PC-9 (cell line): ENCODE measurements at regions not wholly inside any gene's neighbourhood (a gene's known extent, or its start where the extent isn't known, plus 50 kb on each side); places are given as distances from the start of the nearest gene placed in this dataset.

ENCODE experiments used
- BruUV-seq: library from RNA; stranded (reverse); fragments of 400-500 nt; replicated peaks from 2 replicates; lab custom pipeline; 2021; lab: Mats Ljungman, UMichigan
- CTCF ChIA-PET: fragments of 300-600 bp; sonication (Branson Sonifier 250); formaldehyde crosslinking; loops from one replicate; lab custom pipeline; 2022; ENCODE audit warnings: antibody characterized with exemption; lab: Charles Lee
- POLR2A ChIA-PET: fragments of 300-600 bp; sonication (Branson Sonifier 250); formaldehyde crosslinking; loops from one replicate; lab custom pipeline; 2022; ENCODE audit warnings: antibody characterized with exemption; ENCODE audit not compliant: unreplicated experiment; lab: Charles Lee
- DNase-seq, 2 experiments: peaks; one replicate each; pipeline versions ENCODE4 v3.0.0 to v3.0.0-alpha.2; 2015 to 2022; ENCODE audit warnings: mixed read lengths in 1 of 2
- H2AFZ ChIP-seq: fragments of 200-600 bp; sonication (generic); 2 replicates; pipeline ENCODE4 v1.8.1; 2017; ENCODE audit warnings: antibody characterized with exemption
- H3F3A ChIP-seq: fragments of 200-600 bp; sonication (generic); 2 replicates; pipeline ENCODE4 v1.8.1; 2017; ENCODE audit warnings: antibody characterized with exemption, mild to moderate bottlenecking, low read depth; ENCODE audit not compliant: insufficient read depth
- H3K27ac ChIP-seq: fragments of 200-600 bp; sonication (generic); 2 replicates; pipeline ENCODE4 v1.6.1; 2016; ENCODE audit warnings: mixed run types
- H3K27me3 ChIP-seq: fragments of 200-600 bp; sonication (generic); 2 replicates; pipeline ENCODE4 v1.6.1; 2016; ENCODE audit warnings: low read depth, mixed run types; ENCODE audit not compliant: insufficient read depth
- H3K36me3 ChIP-seq: fragments of 200-600 bp; sonication (generic); 2 replicates; pipeline ENCODE4 v1.6.1; 2016; ENCODE audit warnings: low read depth, mixed run types
- H3K4me1 ChIP-seq: fragments of 200-600 bp; sonication (generic); replicated peaks from 2 replicates; pipeline ENCODE4 v1.6.1; 2016; ENCODE audit warnings: mixed run types; ENCODE audit not compliant: insufficient read depth
- H3K4me2 ChIP-seq: fragments of 200-600 bp; sonication (generic); 2 replicates; pipeline ENCODE4 v1.6.1; 2017; ENCODE audit warnings: mixed run types
- H3K4me3 ChIP-seq: fragments of 200-600 bp; sonication (generic); 2 replicates; pipeline ENCODE4 v1.6.1; 2016; ENCODE audit warnings: mixed run types
- H3K79me2 ChIP-seq: fragments of 200-600 bp; sonication (generic); 2 replicates; pipeline ENCODE4 v1.6.1; 2017; ENCODE audit warnings: low read depth, mixed run types
- H3K9me2 ChIP-seq: fragments of 200-600 bp; sonication (generic); 2 replicates; pipeline ENCODE4 v1.8.1; 2017; ENCODE audit warnings: mild to moderate bottlenecking; ENCODE audit not compliant: insufficient read depth
- H3K9me3 ChIP-seq: fragments of 200-600 bp; sonication (generic); 2 replicates; pipeline ENCODE4 v1.8.1; 2016; ENCODE audit warnings: low read depth; ENCODE audit not compliant: insufficient read depth
- H4K20me1 ChIP-seq: fragments of 200-600 bp; sonication (generic); 2 replicates; pipeline ENCODE4 v1.8.1; 2017; ENCODE audit not compliant: insufficient read depth
- CTCF ChIP-seq: fragments of 200-600 bp; sonication (generic); conservative IDR thresholded peaks from 2 replicates; pipeline ENCODE4 v1.6.1; 2017; ENCODE audit warnings: mixed run types, antibody characterized with exemption, mild to moderate bottlenecking, moderate library complexity
- EZH2 ChIP-seq: fragments of 200-600 bp; sonication (generic); IDR thresholded peaks from 2 replicates; pipeline ENCODE4 v1.8.0; 2017; ENCODE audit warnings: antibody characterized with exemption, low read depth
- intact Hi-C: fragments of 100-400 bp; cut with micrococcal nuclease; formaldehyde crosslinking; loops from one replicate; pipeline ENCODE4 v1.10.0; 2022; ENCODE audit not compliant: unreplicated experiment

DNA sequence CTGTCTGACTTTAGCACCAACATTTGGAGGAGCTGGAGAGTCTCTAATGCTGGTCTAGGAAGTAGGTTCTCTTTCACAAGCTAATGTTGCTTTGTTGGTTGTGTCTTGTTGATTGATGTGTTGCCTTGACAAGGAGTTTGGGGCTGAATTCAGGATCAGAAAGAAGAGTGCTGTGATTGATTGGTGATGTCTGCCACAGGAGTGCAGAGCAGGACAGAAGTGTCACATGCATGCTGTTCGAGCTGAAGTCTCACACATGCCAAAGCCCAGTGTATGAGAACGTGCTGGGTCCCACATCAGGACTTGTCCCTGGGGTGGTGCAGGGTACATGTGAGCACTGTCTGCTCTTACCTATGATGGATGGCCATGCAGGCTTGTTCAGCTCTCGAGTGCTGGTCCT lies 694.4 kb downstream of the MATN1 start:
- H3K27ac ChIP-seq, result no peak overlapping the region
- intact Hi-C loops, result no loop called here
- ChIA-PET POLR2A (no interaction called here), CTCF (interaction anchor here (0.6 kb wide), 1 partner anchor 11 kb away, joined by 3 read pairs; no protein-coding TSS in a partner anchor)
- no peaks in the 10 kb centered on the region for H3K36me3 ChIP-seq
- H2AFZ ChIP-seq, result no peak overlapping the region
- H3K4me3 ChIP-seq, result no peak overlapping the region
- DNase-seq, result no peak
- BruUV-seq, result no TSS peak
- no peaks in the 10 kb centered on the region for H3F3A ChIP-seq
- H4K20me1 ChIP-seq, result no peaks in the 10 kb centered on the region
- H3K27me3 ChIP-seq, result no peaks in the 10 kb centered on the region
- no peaks in the 10 kb centered on the region for H3K79me2 ChIP-seq
- H3K9me2 ChIP-seq, result no peaks in the 10 kb centered on the region
- TF ChIP-seq CTCF (no peak), EZH2 (no peak)
- H3K9me3 ChIP-seq, result no peaks in the 10 kb centered on the region
- H3K4me1 ChIP-seq, result no peaks in the 10 kb centered on the region
- H3K4me2 ChIP-seq, result no peak overlapping the region

DNA sequence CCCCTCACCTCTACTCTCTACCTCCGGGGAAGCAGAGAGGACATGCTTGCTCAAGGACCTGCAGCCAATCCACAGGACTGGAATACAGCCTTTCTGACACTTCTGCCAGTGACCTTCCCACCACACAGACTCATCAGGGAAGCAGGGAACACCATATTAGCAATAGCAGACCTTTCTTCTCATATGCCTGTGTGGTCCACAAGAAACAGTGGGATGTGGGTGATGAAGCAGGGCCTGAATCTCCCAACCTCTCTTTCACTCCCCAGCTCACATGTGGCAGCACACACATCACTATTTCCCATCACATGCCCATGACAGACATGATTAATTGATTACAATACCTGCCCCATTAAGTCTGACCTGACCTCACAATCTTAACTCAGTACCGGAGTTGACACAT lies 695.1 kb downstream of the MATN1 start:
- H3K27me3 ChIP-seq, result no peaks in the 10 kb centered on the region
- H3K36me3 ChIP-seq, result no peaks in the 10 kb centered on the region
- no peaks in the 10 kb centered on the region for H3K9me2 ChIP-seq
- H4K20me1 ChIP-seq, result no peaks in the 10 kb centered on the region
- no peaks in the 10 kb centered on the region for H3K4me1 ChIP-seq
- no peak overlapping the region for H3K4me2 ChIP-seq
- no peaks in the 10 kb centered on the region for H3F3A ChIP-seq
- intact Hi-C loops, result no loop called here
- ChIA-PET CTCF (interaction anchor here (0.6 kb wide), 1 partner anchor 391 kb away, joined by 4 read pairs; no protein-coding TSS in a partner anchor), POLR2A (no interaction called here)
- no peaks in the 10 kb centered on the region for H3K9me3 ChIP-seq
- H3K4me3 ChIP-seq, result no peak overlapping the region
- H2AFZ ChIP-seq, result no peak overlapping the region
- no peak for TF ChIP-seq CTCF
- TF ChIP-seq EZH2, result no peak
- H3K27ac ChIP-seq, result no peak overlapping the region
- H3K79me2 ChIP-seq, result no peaks in the 10 kb centered on the region
- BruUV-seq, result no TSS peak
- DNase-seq, result no peak

- Histone ChIP-seq H3K4me1 (no peaks in the 10 kb centered on the region), H3K4me2 (no peak overlapping the region), H4K20me1 (no peaks in the 10 kb centered on the region), H3K4me3 (no peak overlapping the region), H3K9me3 (no peaks in the 10 kb centered on the region), H3K79me2 (no peaks in the 10 kb centered on the region), H2AFZ (no peak overlapping the region), H3K27me3 (no peaks in the 10 kb centered on the region), H3K36me3 (no peaks in the 10 kb centered on the region), H3F3A (no peaks in the 10 kb centered on the region), H3K27ac (no peak overlapping the region), H3K9me2 (no peaks in the 10 kb centered on the region)
- intact Hi-C loops, result no loop called here
- BruUV-seq, result no TSS peak
- ChIA-PET POLR2A (no interaction called here), CTCF (no interaction called here)
- TF ChIP-seq CTCF, result no peak
- no peak for TF ChIP-seq EZH2
- no peak for DNase-seq
Measured at GRCh38 chr1:30027247-30027646, 696.1 kb downstream of the MATN1 start.
